Loucy (cell line): ENCODE measurements at regions not wholly inside any gene's neighbourhood (a gene's known extent, or its start where the extent isn't known, plus 50 kb on each side); places are given as distances from the start of the nearest gene placed in this dataset.

ENCODE experiments used
- H2AFZ ChIP-seq: fragments of 200-600 bp; sonication (generic); 2 replicates; pipeline ENCODE4 v1.6.0; 2016; ENCODE audit warnings: antibody characterized with exemption, mild to moderate bottlenecking, low read length, moderate library complexity
- H3F3A ChIP-seq: fragments of 200-600 bp; 2 replicates; pipeline ENCODE4 v1.6.0; 2016; ENCODE audit warnings: antibody characterized with exemption, low read depth, mild to moderate bottlenecking
- H3K27me3 ChIP-seq: fragments of 200-600 bp; sonication (generic); 2 replicates; pipeline ENCODE4 v1.6.1; 2014; ENCODE audit warnings: low read length, mild to moderate bottlenecking; ENCODE audit not compliant: insufficient read depth, poor library complexity, severe bottlenecking
- H3K36me3 ChIP-seq: fragments of 200-600 bp; sonication (generic); 2 replicates; pipeline ENCODE4 v1.6.1; 2016; ENCODE audit warnings: low read length; ENCODE audit not compliant: insufficient read depth
- H3K4me1 ChIP-seq: fragments of 200-600 bp; sonication (generic); 2 replicates; pipeline ENCODE4 v1.5.1; 2014; ENCODE audit warnings: low read length, mild to moderate bottlenecking; ENCODE audit not compliant: insufficient read depth, poor library complexity, severe bottlenecking
- H3K4me2 ChIP-seq: fragments of 200-600 bp; sonication (generic); 2 replicates; pipeline ENCODE4 v1.6.0; 2014; ENCODE audit warnings: antibody characterized with exemption, low read length, low read depth, mild to moderate bottlenecking; ENCODE audit not compliant: poor library complexity, severe bottlenecking
- H3K4me3 ChIP-seq: fragments of 200-600 bp; sonication (generic); 2 replicates; pipeline ENCODE4 v1.5.1; 2014; ENCODE audit warnings: low read length, mild to moderate bottlenecking, mixed read lengths; ENCODE audit not compliant: poor library complexity, severe bottlenecking
- H3K79me2 ChIP-seq: fragments of 200-600 bp; sonication (generic); 2 replicates; pipeline ENCODE4 v1.6.1; 2014; ENCODE audit warnings: low read length; ENCODE audit not compliant: insufficient read depth
- H3K9ac ChIP-seq: fragments of 200-600 bp; sonication (generic); 2 replicates; pipeline ENCODE4 v1.6.0; 2014; ENCODE audit warnings: mild to moderate bottlenecking, low read depth, low read length, moderate library complexity; ENCODE audit not compliant: poor library complexity, severe bottlenecking
- H3K9me2 ChIP-seq: fragments of 200-600 bp; sonication (generic); replicated peaks from 2 replicates; pipeline ENCODE4 v1.6.1; 2016; ENCODE audit warnings: low read depth, low read length, mixed read lengths
- H3K9me3 ChIP-seq: fragments of 200-600 bp; sonication (generic); 2 replicates; pipeline ENCODE4 v1.6.1; 2014; ENCODE audit warnings: mild to moderate bottlenecking, antibody characterized with exemption, low read length, low read depth; ENCODE audit not compliant: insufficient read depth
- H4K20me1 ChIP-seq: fragments of 200-600 bp; sonication (generic); 2 replicates; pipeline ENCODE4 v1.6.0; 2014; ENCODE audit warnings: antibody characterized with exemption, low read length, mild to moderate bottlenecking; ENCODE audit not compliant: insufficient read depth, poor library complexity, severe bottlenecking
- CTCF ChIP-seq: fragments of 200-600 bp; sonication (generic); conservative IDR thresholded peaks from 2 replicates; pipeline ENCODE4 v1.5.1; 2014; ENCODE audit warnings: mild to moderate bottlenecking, antibody characterized with exemption, low read length
- EZH2phosphoT487 ChIP-seq: fragments of 200-600 bp; IDR thresholded peaks from 2 replicates; pipeline ENCODE4 v1.6.1; 2018; ENCODE audit warnings: antibody characterized with exemption, mild to moderate bottlenecking, moderate library complexity, borderline replicate concordance

DNA sequence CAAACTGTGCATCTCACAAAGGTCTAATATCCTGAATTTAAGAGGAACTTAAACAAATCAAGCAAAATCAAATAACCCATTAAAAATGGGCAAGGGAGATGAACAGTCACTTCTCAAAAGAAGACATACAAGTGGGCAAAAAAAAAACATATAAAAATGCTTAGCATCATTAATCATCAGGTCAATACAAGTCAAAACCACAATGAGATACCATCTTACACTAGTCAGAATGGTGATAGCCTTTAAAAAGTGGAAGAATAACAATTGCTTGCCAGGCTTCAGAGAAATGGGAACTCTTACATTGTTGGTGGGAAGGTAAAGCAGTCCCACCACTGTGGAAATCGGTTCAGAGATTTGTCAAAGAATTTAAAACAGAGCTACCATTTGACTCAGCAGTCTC is 646.7 kb upstream of the PTCHD4 start:
- Histone ChIP-seq H3K9ac (no peak overlapping the region), H3K9me2 (no peaks in the 10 kb centered on the region), H4K20me1 (no peaks in the 10 kb centered on the region), H3K4me3 (no peak overlapping the region), H3K36me3 (no peaks in the 10 kb centered on the region), H3K79me2 (no peaks in the 10 kb centered on the region), H2AFZ (no peak overlapping the region), H3K4me2 (no peak overlapping the region), H3F3A (no peaks in the 10 kb centered on the region), H3K4me1 (no peaks in the 10 kb centered on the region), H3K9me3 (no peaks in the 10 kb centered on the region), H3K27me3 (no peaks in the 10 kb centered on the region)
- no peak for TF ChIP-seq CTCF
- TF ChIP-seq EZH2phosphoT487: no peak

DNA sequence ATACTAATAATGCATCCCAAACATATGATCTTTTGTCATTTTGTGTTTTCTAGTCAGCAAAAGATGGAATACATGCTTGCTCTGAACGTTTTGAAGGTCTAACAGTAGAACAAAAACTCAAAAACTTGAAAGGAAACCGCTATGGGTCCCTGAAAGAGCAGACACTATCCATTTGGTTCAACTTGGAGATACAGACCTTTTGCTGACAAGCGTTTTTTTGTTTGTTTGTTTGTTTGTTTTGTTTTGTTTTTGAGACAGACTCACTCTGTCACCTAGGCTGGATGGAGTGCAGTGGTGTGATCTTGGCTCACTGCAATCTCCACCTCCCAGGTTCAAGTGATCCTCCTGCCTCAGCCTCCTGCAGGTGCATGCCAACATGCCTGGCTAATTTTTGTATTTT is 644.3 kb upstream of the PTCHD4 start:
- TF ChIP-seq EZH2phosphoT487: no peak
- TF ChIP-seq CTCF: no peak
- Histone ChIP-seq H3K4me1 (no peaks in the 10 kb centered on the region), H3F3A (no peaks in the 10 kb centered on the region), H3K36me3 (no peaks in the 10 kb centered on the region), H3K9ac (no peak overlapping the region), H3K9me3 (no peaks in the 10 kb centered on the region), H3K4me2 (no peak overlapping the region), H4K20me1 (no peaks in the 10 kb centered on the region), H3K79me2 (no peaks in the 10 kb centered on the region), H3K4me3 (no peak overlapping the region), H2AFZ (no peak overlapping the region), H3K9me2 (no peaks in the 10 kb centered on the region), H3K27me3 (no peaks in the 10 kb centered on the region)

GRCh38 chr6:48754641-48755040 is 643.6 kb upstream of the PTCHD4 start:
- H3K9ac ChIP-seq: no peak overlapping the region
- H3K36me3 ChIP-seq: no peaks in the 10 kb centered on the region
- no peak overlapping the region for H3K4me2 ChIP-seq
- no peak overlapping the region for H3K4me3 ChIP-seq
- no peaks in the 10 kb centered on the region for H4K20me1 ChIP-seq
- no peaks in the 10 kb centered on the region for H3K9me2 ChIP-seq
- no peaks in the 10 kb centered on the region for H3F3A ChIP-seq
- no peaks in the 10 kb centered on the region for H3K27me3 ChIP-seq
- H2AFZ ChIP-seq: no peak overlapping the region
- no peaks in the 10 kb centered on the region for H3K9me3 ChIP-seq
- no peaks in the 10 kb centered on the region for H3K4me1 ChIP-seq
- no peak for TF ChIP-seq CTCF
- TF ChIP-seq EZH2phosphoT487: no peak
- no peaks in the 10 kb centered on the region for H3K79me2 ChIP-seq
